CD4-positive, alpha-beta T cell treated with Interleukin-10 for 1 hour (primary cell): ENCODE measurements at regions not wholly inside any gene's neighbourhood (a gene's known extent, or its start where the extent isn't known, plus 50 kb on each side); places are given as distances from the start of the nearest gene placed in this dataset.

Experiments
- DNase-seq: peaks from one replicate; pipeline ENCODE4 v3.0.0-alpha.2; 2020

- no peak for DNase-seq
These were observed 517.8 kb downstream of the AACS start for GRCh38 chr12:125583071-125583470.

GRCh38 chr12:125586441-125586840, 521.2 kb downstream of the AACS start:
- no peak for DNase-seq

GRCh38 chr12:125593269-125593668, 528.0 kb downstream of the AACS start:
- DNase-seq = no peak

GRCh38 chr12:125604976-125605375, 539.7 kb downstream of the AACS start:
- DNase-seq = no peak

GRCh38 chr12:125606312-125606711, 541.1 kb downstream of the AACS start:
- no peak for DNase-seq

- no peak for DNase-seq
These were observed 545.1 kb downstream of the AACS start for GRCh38 chr12:125610292-125610691.

GRCh38 chr12:125610971-125611370, 545.7 kb downstream of the AACS start:
- no peak for DNase-seq

- DNase-seq = no peak
These were observed 548.8 kb downstream of the AACS start for GRCh38 chr12:125614058-125614457.

GRCh38 chr12:125619723-125620122, 554.5 kb downstream of the AACS start:
- DNase-seq = no peak

- no peak for DNase-seq
These were observed 568.5 kb downstream of the AACS start for GRCh38 chr12:125633686-125634085.

- DNase-seq = no peak
These were observed 569.6 kb downstream of the AACS start for GRCh38 chr12:125634813-125635212.

GRCh38 chr12:125639826-125640225, 574.6 kb downstream of the AACS start:
- DNase-seq = no peak

GRCh38 chr12:125643055-125643454, 577.8 kb downstream of the AACS start:
- no peak for DNase-seq

GRCh38 chr12:125645724-125646123, 580.5 kb downstream of the AACS start:
- no peak for DNase-seq

- no peak for DNase-seq
These were observed 585.4 kb downstream of the AACS start for GRCh38 chr12:125650587-125650986.

GRCh38 chr12:125651625-125652024, 586.4 kb downstream of the AACS start:
- DNase-seq = no peak

GRCh38 chr12:125652681-125653080, 587.4 kb downstream of the AACS start:
- DNase-seq = no peak

GRCh38 chr12:125657681-125658080, 592.4 kb downstream of the AACS start:
- DNase-seq = no peak

- DNase-seq = no peak
These were observed 609.5 kb downstream of the AACS start for GRCh38 chr12:125674554-125675338.

GRCh38 chr12:125676366-125676765, 611.1 kb downstream of the AACS start:
- no peak for DNase-seq

GRCh38 chr12:125677829-125678228, 612.6 kb downstream of the AACS start:
- DNase-seq = no peak

GRCh38 chr12:125678589-125678993, 613.4 kb downstream of the AACS start:
- DNase-seq = no peak

GRCh38 chr12:125683748-125684381, 618.6 kb downstream of the AACS start:
- no peak for DNase-seq

- DNase-seq = no peak
These were observed 619.9 kb downstream of the AACS start for GRCh38 chr12:125684968-125685790.
